WTC11 (cell line): ENCODE measurements at regions not wholly inside any gene's neighbourhood (a gene's known extent, or its start where the extent isn't known, plus 50 kb on each side); places are given as distances from the start of the nearest gene placed in this dataset.

ENCODE experiments used
- CREB1 ChIP-seq: sonication (generic); formaldehyde crosslinking; IDR thresholded peaks from 2 replicates; pipeline ENCODE4 v1.8.0; 2023; ENCODE audit warnings: mild to moderate bottlenecking, missing genetic modification reagents
- MXD4 ChIP-seq: fragments of 250-450 bp; sonication (Bioruptor Pico); IDR thresholded peaks from 2 replicates; pipeline ENCODE4 v1.8.0; 2021; ENCODE audit warnings: mild to moderate bottlenecking, moderate library complexity, borderline replicate concordance
- ZNF138 ChIP-seq: sonication (generic); formaldehyde crosslinking; conservative IDR thresholded peaks from 2 replicates; pipeline ENCODE4 v1.8.1; 2022; ENCODE audit warnings: mild to moderate bottlenecking, moderate library complexity, missing genetic modification reagents
- TF ChIP-seq, protein P1 (sequence below): fragments of 250-450 bp; sonication (Bioruptor Pico); IDR thresholded peaks from 2 replicates; pipeline ENCODE4 v1.9.0; 2021; ENCODE audit warnings: moderate library complexity, mild to moderate bottlenecking, inconsistent platforms, borderline replicate concordance
- TF ChIP-seq, protein P2 (sequence below): sonication (generic); formaldehyde crosslinking; IDR thresholded peaks from 2 replicates; pipeline ENCODE4 v1.8.0; 2023; ENCODE audit warnings: missing genetic modification reagents, mild to moderate bottlenecking, borderline replicate concordance
- TF ChIP-seq, protein P3 (sequence below): fragments of 200-600 bp; IDR thresholded peaks from 2 replicates; pipeline ENCODE4 v1.8.0; 2022; ENCODE audit warnings: antibody characterized with exemption

DNA sequence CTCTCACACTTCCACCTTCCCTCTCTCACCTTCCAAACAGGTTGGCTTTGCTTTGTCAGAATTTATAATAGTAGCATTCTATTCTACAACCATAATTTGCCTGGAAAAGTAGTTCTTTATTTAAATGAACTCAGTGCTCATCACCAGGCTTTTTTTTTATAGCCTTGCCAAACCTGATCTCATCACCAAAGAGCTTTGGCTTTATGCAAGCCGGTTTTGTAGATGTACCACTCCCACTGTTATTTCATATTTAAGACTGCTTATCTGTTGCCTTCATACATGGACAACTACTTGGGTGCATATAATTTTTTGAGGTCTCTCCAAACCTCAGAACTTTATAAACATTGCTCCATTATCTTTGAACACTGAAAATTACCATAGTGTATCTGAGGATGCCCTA, 246.1 kb upstream of the PPP2R3A start:
- TF ChIP-seq ZNF138 (CRISPR knock-in tag): no peak
- TF ChIP-seq, protein P1, sequence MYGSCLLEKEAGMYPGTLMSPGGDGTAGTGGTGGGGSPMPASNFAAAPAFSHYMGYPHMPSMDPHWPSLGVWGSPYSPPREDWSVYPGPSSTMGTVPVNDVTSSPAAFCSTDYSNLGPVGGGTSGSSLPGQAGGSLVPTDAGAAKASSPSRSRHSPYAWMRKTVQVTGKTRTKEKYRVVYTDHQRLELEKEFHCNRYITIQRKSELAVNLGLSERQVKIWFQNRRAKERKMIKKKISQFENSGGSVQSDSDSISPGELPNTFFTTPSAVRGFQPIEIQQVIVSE (CRISPR knock-in tag): no peak
- TF ChIP-seq, protein P2, sequence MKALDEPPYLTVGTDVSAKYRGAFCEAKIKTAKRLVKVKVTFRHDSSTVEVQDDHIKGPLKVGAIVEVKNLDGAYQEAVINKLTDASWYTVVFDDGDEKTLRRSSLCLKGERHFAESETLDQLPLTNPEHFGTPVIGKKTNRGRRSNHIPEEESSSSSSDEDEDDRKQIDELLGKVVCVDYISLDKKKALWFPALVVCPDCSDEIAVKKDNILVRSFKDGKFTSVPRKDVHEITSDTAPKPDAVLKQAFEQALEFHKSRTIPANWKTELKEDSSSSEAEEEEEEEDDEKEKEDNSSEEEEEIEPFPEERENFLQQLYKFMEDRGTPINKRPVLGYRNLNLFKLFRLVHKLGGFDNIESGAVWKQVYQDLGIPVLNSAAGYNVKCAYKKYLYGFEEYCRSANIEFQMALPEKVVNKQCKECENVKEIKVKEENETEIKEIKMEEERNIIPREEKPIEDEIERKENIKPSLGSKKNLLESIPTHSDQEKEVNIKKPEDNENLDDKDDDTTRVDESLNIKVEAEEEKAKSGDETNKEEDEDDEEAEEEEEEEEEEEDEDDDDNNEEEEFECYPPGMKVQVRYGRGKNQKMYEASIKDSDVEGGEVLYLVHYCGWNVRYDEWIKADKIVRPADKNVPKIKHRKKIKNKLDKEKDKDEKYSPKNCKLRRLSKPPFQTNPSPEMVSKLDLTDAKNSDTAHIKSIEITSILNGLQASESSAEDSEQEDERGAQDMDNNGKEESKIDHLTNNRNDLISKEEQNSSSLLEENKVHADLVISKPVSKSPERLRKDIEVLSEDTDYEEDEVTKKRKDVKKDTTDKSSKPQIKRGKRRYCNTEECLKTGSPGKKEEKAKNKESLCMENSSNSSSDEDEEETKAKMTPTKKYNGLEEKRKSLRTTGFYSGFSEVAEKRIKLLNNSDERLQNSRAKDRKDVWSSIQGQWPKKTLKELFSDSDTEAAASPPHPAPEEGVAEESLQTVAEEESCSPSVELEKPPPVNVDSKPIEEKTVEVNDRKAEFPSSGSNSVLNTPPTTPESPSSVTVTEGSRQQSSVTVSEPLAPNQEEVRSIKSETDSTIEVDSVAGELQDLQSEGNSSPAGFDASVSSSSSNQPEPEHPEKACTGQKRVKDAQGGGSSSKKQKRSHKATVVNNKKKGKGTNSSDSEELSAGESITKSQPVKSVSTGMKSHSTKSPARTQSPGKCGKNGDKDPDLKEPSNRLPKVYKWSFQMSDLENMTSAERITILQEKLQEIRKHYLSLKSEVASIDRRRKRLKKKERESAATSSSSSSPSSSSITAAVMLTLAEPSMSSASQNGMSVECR (CRISPR knock-in tag): no peak
- TF ChIP-seq, protein P3, sequence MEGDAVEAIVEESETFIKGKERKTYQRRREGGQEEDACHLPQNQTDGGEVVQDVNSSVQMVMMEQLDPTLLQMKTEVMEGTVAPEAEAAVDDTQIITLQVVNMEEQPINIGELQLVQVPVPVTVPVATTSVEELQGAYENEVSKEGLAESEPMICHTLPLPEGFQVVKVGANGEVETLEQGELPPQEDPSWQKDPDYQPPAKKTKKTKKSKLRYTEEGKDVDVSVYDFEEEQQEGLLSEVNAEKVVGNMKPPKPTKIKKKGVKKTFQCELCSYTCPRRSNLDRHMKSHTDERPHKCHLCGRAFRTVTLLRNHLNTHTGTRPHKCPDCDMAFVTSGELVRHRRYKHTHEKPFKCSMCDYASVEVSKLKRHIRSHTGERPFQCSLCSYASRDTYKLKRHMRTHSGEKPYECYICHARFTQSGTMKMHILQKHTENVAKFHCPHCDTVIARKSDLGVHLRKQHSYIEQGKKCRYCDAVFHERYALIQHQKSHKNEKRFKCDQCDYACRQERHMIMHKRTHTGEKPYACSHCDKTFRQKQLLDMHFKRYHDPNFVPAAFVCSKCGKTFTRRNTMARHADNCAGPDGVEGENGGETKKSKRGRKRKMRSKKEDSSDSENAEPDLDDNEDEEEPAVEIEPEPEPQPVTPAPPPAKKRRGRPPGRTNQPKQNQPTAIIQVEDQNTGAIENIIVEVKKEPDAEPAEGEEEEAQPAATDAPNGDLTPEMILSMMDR: no peak
- TF ChIP-seq CREB1 (CRISPR knock-in tag): no peak
- TF ChIP-seq MXD4 (CRISPR knock-in tag): no peak
